ENCODE measurements at regions not wholly inside any gene's neighbourhood (a gene's known extent, or its start where the extent isn't known, plus 50 kb on each side); places are given as distances from the start of the nearest gene placed in this dataset.

GRCh38 chr5:57680686-57681085, 198.1 kb upstream of the ACTBL2 start:
- H3K27ac Mint-ChIP-seq, result no peak overlapping the region

GRCh38 chr5:57677235-57677634, 194.6 kb upstream of the ACTBL2 start:
- no peak for ATAC-seq
- Mint-ChIP-seq H3K4me3 (no peak overlapping the region), H3K27me3 (peaks cover 6% of the 10 kb centered on the region), H3K36me3 (ENCODE audit: low read depth) (no peaks in the 10 kb centered on the region), H3K27ac (no peak overlapping the region), H3K9me3 (no peaks in the 10 kb centered on the region), H3K4me1 (ENCODE audit: low read depth) (no peaks in the 10 kb centered on the region)
- ChIA-PET POLR2A (no interaction called here), CTCF (no interaction called here)
- TF ChIP-seq CTCF (IDR thresholded peaks at IDR 0.05), result no peak
- intact Hi-C loops (cut with micrococcal nuclease), result no loop called here
- DNase-seq, result no peak

More at GRCh38 chr5:57680686-57681085, 198.1 kb upstream of the ACTBL2 start:
- POLR2A ChIA-PET, result interaction anchor here (1.0 kb wide), 1 partner anchor 16 kb away, joined by 3 read pairs; no protein-coding TSS in a partner anchor
- no peak overlapping the region for H3K4me3 Mint-ChIP-seq
- CTCF ChIA-PET, result no interaction called here
- DNase-seq (no peak), ATAC-seq (no peak)
- H3K4me1 Mint-ChIP-seq (ENCODE audit: low read depth), result no peaks in the 10 kb centered on the region
- no peak for TF ChIP-seq CTCF (IDR thresholded peaks at IDR 0.05)
- peaks cover 6% of the 10 kb centered on the region for H3K27me3 Mint-ChIP-seq
- intact Hi-C loops (cut with micrococcal nuclease), result no loop called here
- H3K36me3 Mint-ChIP-seq (ENCODE audit: low read depth), result no peaks in the 10 kb centered on the region
- no peaks in the 10 kb centered on the region for H3K9me3 Mint-ChIP-seq

GRCh38 chr5:57676222-57677098, 193.8 kb upstream of the ACTBL2 start:
- Mint-ChIP-seq H3K4me3 (no peak overlapping the region), H3K27me3 (peaks cover 6% of the 10 kb centered on the region), H3K36me3 (ENCODE audit: low read depth) (no peaks in the 10 kb centered on the region), H3K27ac (no peak overlapping the region), H3K4me1 (ENCODE audit: low read depth) (no peaks in the 10 kb centered on the region), H3K9me3 (no peaks in the 10 kb centered on the region)
- ATAC-seq (no peak), DNase-seq (no peak)
- ChIA-PET CTCF (no interaction called here), POLR2A (no interaction called here)
- no peak for TF ChIP-seq CTCF (IDR thresholded peaks at IDR 0.05)
- intact Hi-C loops (cut with micrococcal nuclease), result no loop called here

- intact Hi-C loops (cut with micrococcal nuclease), result no loop called here
- DNase-seq (no peak), ATAC-seq (no peak)
- POLR2A ChIA-PET, result no interaction called here
- H3K4me3 Mint-ChIP-seq, result no peak overlapping the region
- TF ChIP-seq CTCF (IDR thresholded peaks at IDR 0.05), result no peak
- no peaks in the 10 kb centered on the region for H3K9me3 Mint-ChIP-seq
- CTCF ChIA-PET, result no interaction called here
- peaks cover 6% of the 10 kb centered on the region for H3K27me3 Mint-ChIP-seq
- no peaks in the 10 kb centered on the region for H3K36me3 Mint-ChIP-seq (ENCODE audit: low read depth)
- H3K4me1 Mint-ChIP-seq (ENCODE audit: low read depth), result no peaks in the 10 kb centered on the region
- H3K27ac Mint-ChIP-seq, result no peak overlapping the region
These were observed 192.6 kb upstream of the ACTBL2 start for GRCh38 chr5:57675236-57675635.

DNA sequence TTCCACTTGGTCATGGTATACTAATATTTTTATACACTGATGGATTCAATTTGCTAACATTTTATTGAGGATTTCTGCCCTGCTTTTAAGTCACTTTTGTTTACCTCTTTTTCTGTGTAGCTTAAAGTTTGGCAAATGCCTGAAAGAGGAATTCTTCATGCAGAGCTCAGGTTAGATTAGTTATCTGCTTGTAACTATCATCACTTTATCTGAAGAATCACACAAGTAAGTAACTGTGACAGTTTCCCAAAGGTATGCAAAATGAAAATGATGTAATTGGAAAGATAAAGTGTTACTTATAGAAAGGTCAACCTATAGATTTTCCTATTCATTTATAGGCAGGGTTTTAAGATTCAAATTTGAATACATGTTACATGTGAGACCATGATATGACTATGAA, 188.8 kb upstream of the ACTBL2 start:
- POLR2A ChIA-PET, result no interaction called here
- Mint-ChIP-seq H3K9me3 (no peaks in the 10 kb centered on the region), H3K27ac (no peak overlapping the region), H3K4me1 (ENCODE audit: low read depth) (no peaks in the 10 kb centered on the region), H3K4me3 (no peak overlapping the region), H3K27me3 (no peaks in the 10 kb centered on the region), H3K36me3 (ENCODE audit: low read depth) (no peaks in the 10 kb centered on the region)
- CTCF ChIA-PET, result no interaction called here
- TF ChIP-seq CTCF (IDR thresholded peaks at IDR 0.05), result no peak
- ATAC-seq (no peak), DNase-seq (no peak)
- intact Hi-C loops (cut with micrococcal nuclease), result no loop called here
